Astrocyte of the cerebellum (primary cell): ENCODE measurements at regions not wholly inside any gene's neighbourhood (a gene's known extent, or its start where the extent isn't known, plus 50 kb on each side); places are given as distances from the start of the nearest gene placed in this dataset.

Experiments
- DNase-seq: peaks from one replicate; pipeline ENCODE4 v3.0.0-alpha.2; 2011; ENCODE audit warnings: low read depth
- H3K4me3 ChIP-seq: 2 replicates; pipeline ENCODE4 v1.5.1; 2011; ENCODE audit warnings: mild to moderate bottlenecking, low read depth, low read length, moderate library complexity
- CTCF ChIP-seq: IDR thresholded peaks from 2 replicates; pipeline ENCODE4 v1.5.1; 2012; ENCODE audit warnings: low read length, low read depth, moderate library complexity, mild to moderate bottlenecking; ENCODE audit errors: missing control alignments
- in situ Hi-C: cut with HindIII; loops from 2 replicates; pipeline ENCODE4 v1.10.0; 2017; ENCODE audit warnings: low sequenced_read_pairs

DNA sequence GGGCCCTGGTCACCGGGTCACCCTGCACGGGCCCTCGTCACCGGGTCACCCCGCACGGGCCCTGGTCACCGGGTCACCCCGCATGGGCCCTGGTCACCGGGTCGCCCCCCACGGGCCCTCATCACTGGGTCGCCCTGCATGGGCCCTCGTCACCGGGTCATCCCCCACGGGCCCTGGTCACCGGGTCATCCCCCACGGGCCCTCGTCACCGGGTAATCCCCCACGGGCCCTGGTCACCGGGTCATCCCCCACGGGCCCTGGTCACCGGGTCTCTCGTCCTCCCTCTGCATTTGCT, 77.6 kb downstream of the RIPK4 start:
- no peak overlapping the region for H3K4me3 ChIP-seq
- no peak for TF ChIP-seq CTCF
- in situ Hi-C loops = no loop called here
- DNase-seq = no peak

GRCh38 chr21:41687633-41688032, 79.2 kb downstream of the RIPK4 start:
- in situ Hi-C loops = no loop called here
- TF ChIP-seq CTCF = no peak
- H3K4me3 ChIP-seq = no peak overlapping the region
- DNase-seq = no peak

DNA sequence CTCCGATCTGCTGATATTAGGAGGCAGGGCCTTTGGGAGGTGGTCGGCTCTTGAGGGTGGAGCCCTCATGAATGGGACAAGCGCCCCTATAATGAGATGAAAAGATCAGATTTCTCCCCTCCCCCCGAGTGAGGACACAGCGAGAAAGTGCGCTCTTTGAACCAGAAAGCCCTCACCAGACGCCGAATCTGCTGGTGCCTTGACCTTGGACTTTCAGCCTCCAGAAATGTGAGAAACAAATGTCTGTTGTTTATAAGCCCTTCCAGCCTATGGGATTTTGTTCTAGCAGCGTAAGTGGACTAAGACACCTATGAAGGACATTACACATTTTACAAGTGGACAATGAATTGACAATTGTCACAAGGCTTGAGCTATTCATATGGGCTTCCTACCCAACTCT, 80.2 kb downstream of the RIPK4 start:
- H3K4me3 ChIP-seq = no peak overlapping the region
- in situ Hi-C loops = no loop called here
- TF ChIP-seq CTCF = no peak
- DNase-seq = no peak

DNA sequence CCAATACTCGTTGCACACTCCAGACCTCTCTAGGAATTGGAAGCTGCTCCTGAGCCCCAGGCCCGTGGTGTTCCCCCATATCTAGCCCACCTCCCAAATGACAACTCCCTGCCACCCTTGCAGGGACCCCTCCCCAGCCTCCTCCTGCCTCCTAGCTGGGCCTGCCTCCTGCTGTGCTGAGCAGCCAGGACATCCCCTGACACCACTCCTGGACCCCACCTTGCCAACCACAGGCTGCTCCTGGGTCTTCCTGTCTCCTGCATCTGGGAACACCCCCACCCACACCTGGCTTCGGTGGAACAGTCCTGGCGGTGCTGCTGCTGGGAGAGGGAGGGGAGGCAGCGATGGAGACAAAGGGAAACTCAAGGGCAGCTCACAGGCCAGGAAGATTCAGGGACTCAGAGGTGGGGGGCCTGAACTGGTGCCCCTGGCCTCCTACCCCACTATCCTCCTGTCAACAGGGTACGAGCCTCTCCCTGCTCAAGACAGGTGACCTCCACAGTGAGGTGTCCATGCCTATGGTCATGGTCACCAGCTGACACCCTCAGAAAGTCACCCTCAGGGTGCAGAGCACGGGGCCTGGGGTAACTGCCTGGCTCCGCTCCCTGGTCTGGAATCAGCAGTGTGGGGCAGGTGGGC, 81.2 kb downstream of the RIPK4 start:
- DNase-seq = no peak
- in situ Hi-C loops = no loop called here
- no peak for TF ChIP-seq CTCF
- no peak overlapping the region for H3K4me3 ChIP-seq

GRCh38 chr21:41684381-41685245, 82.2 kb downstream of the RIPK4 start:
- DNase-seq = no peak
- TF ChIP-seq CTCF = no peak
- no peak overlapping the region for H3K4me3 ChIP-seq
- in situ Hi-C loops = no loop called here

DNA sequence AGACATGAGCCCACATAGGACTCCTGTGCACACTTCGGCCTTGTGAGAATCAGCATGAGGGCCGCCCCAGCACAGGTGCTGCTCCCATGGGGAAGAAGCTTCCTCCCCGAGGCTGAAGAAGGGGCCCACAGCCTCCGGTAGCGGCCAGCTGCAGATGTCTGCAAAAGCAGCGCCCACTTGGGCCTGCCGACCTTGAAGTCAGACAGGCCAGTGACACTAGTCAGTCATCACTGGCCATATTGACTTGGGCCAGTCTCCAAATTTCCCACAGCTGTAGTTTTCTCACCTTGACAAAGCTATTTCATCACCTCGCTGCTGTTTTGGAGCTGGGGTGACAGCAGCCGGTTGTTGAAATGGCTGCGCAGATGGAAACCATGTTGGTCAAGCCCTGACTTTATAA, 83.0 kb downstream of the RIPK4 start:
- no peak for TF ChIP-seq CTCF
- DNase-seq = no peak
- no peak overlapping the region for H3K4me3 ChIP-seq
- in situ Hi-C loops = no loop called here
